HCT116 (cell line): ENCODE measurements at regions not wholly inside any gene's neighbourhood (a gene's known extent, or its start where the extent isn't known, plus 50 kb on each side); places are given as distances from the start of the nearest gene placed in this dataset.
"Not testable (repeated sequence)": the region's sequence is repeated elsewhere in the genome, so short reads cannot be mapped to it uniquely, and the experiment has no call there.

ENCODE experiments used
- ATAC-seq: fragments of 200-7000 bp; cut with Tn5 transposase; 2 replicates; pipeline ENCODE4 v1.9.1; 2020; ENCODE audit warnings: mild to moderate bottlenecking, moderate library complexity
- BruUV-seq: library from RNA; stranded (reverse); fragments of 400-500 nt; replicated peaks from 2 replicates; lab custom pipeline; 2021; lab: Mats Ljungman, UMichigan
- CTCF ChIA-PET: fragments of 300-600 bp; sonication (Branson Sonifier 250); formaldehyde crosslinking; loops from one replicate; lab custom pipeline; 2021; ENCODE audit warnings: antibody characterized with exemption; lab: Charles Lee
- POLR2A ChIA-PET: fragments of 300-600, 350-600 bp; sonication (Branson Sonifier 250); formaldehyde crosslinking; loops from one replicate; lab custom pipeline; 2021; ENCODE audit warnings: antibody characterized with exemption; lab: Charles Lee
- RAD21 ChIA-PET, 2 experiments: fragments of 300-600 bp; sonication (Branson Sonifier 250); formaldehyde crosslinking; loops; one replicate each; lab custom pipeline; 2023; ENCODE audit warnings: low total read pairs in 2 of 2; ENCODE audit not compliant: uncharacterized antibody in 2 of 2, unreplicated experiment in 2 of 2, low non-redundant PET in 1 of 2; lab: Charles Lee
- DNase-seq: peaks from one replicate; pipeline ENCODE4 v3.0.0-alpha.2; 2010; ENCODE audit warnings: low read depth, low spot score
- H2AFZ ChIP-seq: fragments of 200-600 bp; shearing (Covaris generic), sonication (generic); 2 replicates; pipeline ENCODE4 v1.6.1; 2017; ENCODE audit warnings: low read depth, mixed run types, mixed read lengths, antibody characterized with exemption, low read length; ENCODE audit not compliant: poor library complexity, severe bottlenecking
- H3K27ac ChIP-seq: 2 replicates; pipeline ENCODE4 v1.5.1; 2012; ENCODE audit warnings: low read depth, low read length
- H3K27me3 ChIP-seq: fragments of 200-600 bp; sonication (generic); 2 replicates; pipeline ENCODE4 v1.6.1; 2016; ENCODE audit warnings: mixed run types, low read length, mixed read lengths; ENCODE audit not compliant: insufficient read depth
- H3K36me3 ChIP-seq, 2 experiments: fragments of 200-500 bp in 1 of 2; fragments of 200-600 bp in 1 of 2; sonication (Bioruptor generic) in 1 of 2; sonication (generic) in 1 of 2; 2 replicates each; pipeline versions ENCODE4 v1.5.1 to v1.6.1; 2014 to 2016; ENCODE audit warnings: low read length in 2 of 2, inconsistent platforms in 1 of 2, mixed read lengths in 1 of 2, mixed run types in 1 of 2; ENCODE audit not compliant: insufficient read depth in 2 of 2, control insufficient read depth in 1 of 2
- H3K4me1 ChIP-seq, 2 experiments: fragments of 200-600 bp in 1 of 2; sonication (generic) in 1 of 2; 2 replicates each; pipeline versions ENCODE4 v1.5.1 to v1.6.1; 2012 to 2017; ENCODE audit warnings: low read length in 2 of 2, inconsistent platforms in 1 of 2, mild to moderate bottlenecking in 1 of 2, mixed read lengths in 1 of 2, mixed run types in 1 of 2, moderate library complexity in 1 of 2; ENCODE audit not compliant: insufficient read depth in 2 of 2, control insufficient read depth in 1 of 2
- H3K4me2 ChIP-seq: fragments of 200-600 bp; sonication (generic); 2 replicates; pipeline ENCODE4 v1.6.1; 2017; ENCODE audit warnings: mixed run types, low read length, mixed read lengths
- H3K4me3 ChIP-seq, 2 experiments: fragments of 200-600 bp in 1 of 2; sonication (generic) in 1 of 2; replicated peaks in 1 of 2; 2 replicates each; pipeline ENCODE4 v1.5.1; 2011 to 2016; ENCODE audit warnings: low read length in 2 of 2, control low read depth in 1 of 2, low read depth in 1 of 2, mild to moderate bottlenecking in 1 of 2, mixed read lengths in 1 of 2, mixed run types in 1 of 2
- H3K79me2 ChIP-seq: fragments of 200-600 bp; sonication (generic); 2 replicates; pipeline ENCODE4 v1.6.1; 2017; ENCODE audit warnings: mild to moderate bottlenecking, mixed run types, low read length, moderate library complexity, mixed read lengths; ENCODE audit not compliant: insufficient read depth
- H3K9ac ChIP-seq: fragments of 200-600 bp; sonication (generic); 2 replicates; pipeline ENCODE4 v1.6.1; 2016; ENCODE audit warnings: low read length, mixed read lengths
- H3K9me2 ChIP-seq: fragments of 200-600 bp; sonication (generic), shearing (Covaris generic); 2 replicates; pipeline ENCODE4 v1.6.1; 2017; ENCODE audit warnings: mixed run types, mild to moderate bottlenecking, moderate library complexity; ENCODE audit not compliant: insufficient read depth
- H3K9me3 ChIP-seq, 2 experiments: fragments of 200-500 bp in 1 of 2; fragments of 200-600 bp in 1 of 2; sonication (Bioruptor generic) in 1 of 2; sonication (generic) in 1 of 2; 2 replicates each; pipeline ENCODE4 v1.6.1; 2014 to 2017; ENCODE audit warnings: low read length in 2 of 2, mixed read lengths in 2 of 2, inconsistent platforms in 1 of 2, low read depth in 1 of 2, mild to moderate bottlenecking in 1 of 2, mixed run types in 1 of 2, moderate library complexity in 1 of 2; ENCODE audit not compliant: control insufficient read depth in 1 of 2, insufficient read depth in 1 of 2
- H4K20me1 ChIP-seq: fragments of 200-600 bp; sonication (generic), shearing (Covaris generic); 2 replicates; pipeline ENCODE4 v1.6.1; 2017; ENCODE audit warnings: mixed run types, mild to moderate bottlenecking, moderate library complexity; ENCODE audit not compliant: insufficient read depth
- intact Hi-C: fragments of 100-400 bp; cut with micrococcal nuclease; formaldehyde crosslinking; loops from 2 replicates; pipeline ENCODE4 v1.10.0; 2022

DNA sequence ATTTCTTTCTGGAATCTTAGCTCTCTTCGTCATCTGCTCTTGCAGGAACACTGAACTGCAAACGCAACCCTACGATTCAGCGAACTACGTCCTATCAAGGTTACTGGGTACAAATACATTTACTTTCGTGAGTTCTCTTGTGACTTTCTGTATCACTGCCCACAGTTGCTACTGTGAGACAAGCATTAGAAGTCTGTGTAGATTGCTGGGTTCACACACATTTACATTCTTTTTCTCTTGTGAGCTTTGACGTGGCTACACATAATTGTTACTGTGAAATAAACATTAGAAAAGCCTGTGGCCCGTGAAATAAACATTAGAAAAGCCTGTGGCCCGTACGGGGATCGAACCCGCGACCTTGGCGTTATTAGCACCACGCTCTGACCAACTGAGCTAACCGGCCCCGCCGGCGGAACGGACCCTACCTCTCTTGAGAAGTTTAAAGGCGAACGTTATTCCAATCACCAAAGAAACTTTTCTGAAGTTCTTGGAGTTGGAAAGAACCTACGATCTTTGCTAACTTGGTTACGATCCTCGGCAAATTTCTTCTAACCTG, 61.2 kb upstream of the ZNF322 start:
- TSS peak; percentile 76 for BruUV-seq
- DNase-seq, H2AFZ ChIP-seq, H3K4me1 ChIP-seq, RAD21 ChIA-PET, CTCF ChIA-PET, H3K79me2 ChIP-seq, H3K27me3 ChIP-seq, H4K20me1 ChIP-seq, H3K9ac ChIP-seq, H3K4me3 ChIP-seq, H3K4me2 ChIP-seq, POLR2A ChIA-PET, H3K9me2 ChIP-seq, H3K36me3 ChIP-seq, H3K27ac ChIP-seq, H3K9me3 ChIP-seq, intact Hi-C loops: not testable (repeated sequence)
- ATAC-seq, result peak; percentile 69

DNA sequence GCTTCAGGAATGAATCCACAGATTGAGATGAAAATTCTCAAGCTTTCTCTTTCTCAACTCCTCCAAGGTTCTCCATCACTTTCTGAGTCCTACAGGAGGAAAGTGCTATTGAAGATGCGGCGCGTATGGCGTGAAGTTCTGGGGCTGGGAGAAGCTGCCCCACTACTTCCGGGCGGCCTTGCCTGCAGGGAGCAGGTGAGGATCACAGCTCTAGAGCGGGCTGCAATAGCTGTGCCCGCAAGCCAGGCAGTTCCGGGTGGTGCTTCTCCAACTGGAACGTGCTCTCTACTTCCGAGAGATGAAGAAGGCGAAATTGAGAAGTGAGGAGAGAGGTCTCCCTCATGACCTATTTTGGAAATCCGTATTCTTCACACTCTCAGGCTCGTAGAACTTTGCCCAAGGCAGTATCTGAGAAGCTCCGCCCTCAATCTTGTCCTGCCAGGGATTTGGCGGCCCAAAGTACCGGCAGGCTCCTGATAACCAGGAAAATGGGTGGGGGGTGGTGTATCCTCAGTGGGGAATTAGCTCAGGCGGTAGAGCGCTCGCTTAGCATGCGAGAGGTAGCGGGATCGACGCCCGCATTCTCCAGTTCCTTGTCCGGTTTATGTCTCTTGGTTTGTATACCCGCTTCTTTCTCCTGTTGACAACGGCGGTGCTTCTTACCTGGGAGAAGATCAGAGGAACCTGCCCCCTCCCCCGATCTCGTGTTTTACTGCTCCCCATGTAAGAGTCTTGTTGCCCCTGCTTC, 70.6 kb upstream of the ZNF322 start:
- H3K4me3 ChIP-seq, H3K27me3 ChIP-seq, H3K4me1 ChIP-seq, H3K9ac ChIP-seq, H4K20me1 ChIP-seq, DNase-seq, H3K4me2 ChIP-seq, POLR2A ChIA-PET, H3K9me2 ChIP-seq, H3K79me2 ChIP-seq, H2AFZ ChIP-seq, H3K27ac ChIP-seq, CTCF ChIA-PET, H3K36me3 ChIP-seq, RAD21 ChIA-PET, BruUV-seq, H3K9me3 ChIP-seq, intact Hi-C loops: not testable (repeated sequence)
- peak; percentile 15 for ATAC-seq

DNA sequence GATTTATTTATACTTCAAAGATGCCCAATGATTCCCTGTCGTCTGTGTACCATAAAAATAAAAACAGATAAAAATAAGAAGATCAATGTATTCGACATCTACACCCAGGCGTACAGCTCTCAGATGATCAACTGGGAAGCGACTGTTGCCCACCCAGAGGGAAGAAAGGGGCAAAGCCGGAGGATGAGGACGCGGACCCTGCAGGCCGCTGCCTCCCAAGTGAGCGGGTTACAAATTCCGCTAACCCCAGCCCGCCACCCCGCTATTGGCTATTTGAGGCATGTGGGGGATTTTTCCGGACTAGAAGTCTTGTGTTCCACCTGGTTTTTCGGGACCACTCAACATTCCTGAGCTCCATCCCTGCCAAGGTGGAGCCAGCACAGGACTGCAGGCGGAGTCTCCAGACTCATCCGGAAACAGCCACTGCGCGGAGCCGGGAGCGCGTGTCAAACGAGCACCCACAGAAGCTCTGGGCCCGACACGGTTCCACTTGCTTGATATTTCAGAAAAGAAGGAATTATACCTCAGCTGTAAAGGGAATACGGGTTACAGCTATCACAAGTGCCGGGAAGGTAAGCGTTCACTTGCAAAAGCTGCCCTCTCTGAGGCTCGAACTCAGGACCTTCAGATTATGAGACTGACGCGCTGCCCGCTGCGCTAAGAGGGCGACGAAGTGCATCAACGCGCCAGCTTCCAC, 75.4 kb upstream of the ZNF322 start:
- H3K27me3 ChIP-seq, H3K9me2 ChIP-seq, H3K4me3 ChIP-seq, BruUV-seq, CTCF ChIA-PET, H3K79me2 ChIP-seq, DNase-seq, POLR2A ChIA-PET, H3K9me3 ChIP-seq, H3K4me1 ChIP-seq, H2AFZ ChIP-seq, H3K27ac ChIP-seq, H4K20me1 ChIP-seq, H3K4me2 ChIP-seq, RAD21 ChIA-PET, H3K9ac ChIP-seq, H3K36me3 ChIP-seq, intact Hi-C loops: not testable (repeated sequence)
- peak; percentile 93 for ATAC-seq
